ENCODE measurements at regions not wholly inside any gene's neighbourhood (a gene's known extent, or its start where the extent isn't known, plus 50 kb on each side); places are given as distances from the start of the nearest gene placed in this dataset.

GRCh38 chr11:109993786-109994185, 99.4 kb upstream of the ZC3H12C start:
- no peaks in the 10 kb centered on the region for H3K9me3 ChIP-seq (ENCODE audit: control insufficient read depth, insufficient read depth, low read depth, low read length)
- no peaks in the 10 kb centered on the region; the same call in 1 of the 2 replicates for H3K27me3 ChIP-seq (ENCODE audit: control insufficient read depth, insufficient read depth, low read length)
- H3K27ac ChIP-seq (ENCODE audit: low read length): no peak overlapping the region
- TF ChIP-seq SIN3A (IDR thresholded peaks at IDR 0.05; ENCODE audit: borderline replicate concordance, insufficient read depth, low read depth, low read length) (no peak), TCF7L2 (IDR thresholded peaks at IDR 0.05; ENCODE audit: low read depth, low read length) (no peak), POLR2AphosphoS5 (IDR thresholded peaks at IDR 0.05; ENCODE audit: low read depth, low read length) (no peak), REST (IDR thresholded peaks at IDR 0.05; ENCODE audit: insufficient read depth in 1 of 2, low read depth in 2 of 2, low read length in 1 of 2) (no peak), CTCF (IDR thresholded peaks at IDR 0.05) (no peak)
- intact Hi-C loops (cut with micrococcal nuclease; ENCODE audit: unreplicated experiment): no loop called here
- H3K4me1 ChIP-seq (ENCODE audit: control insufficient read depth, insufficient read depth, low read length): no peaks in the 10 kb centered on the region
- H3K36me3 ChIP-seq (ENCODE audit: control insufficient read depth, insufficient read depth, low read length): no peaks in the 10 kb centered on the region
- no TSS peak for BruUV-seq (replicated peaks)
- in situ Hi-C loops (cut with HindIII; ENCODE audit: low pct_unique_long_range_greater_than_20kb, low sequenced_read_pairs): no loop called here
- ATAC-seq: no peak
- H3K4me3 ChIP-seq (ENCODE audit: low read depth in 2 of 2, low read length in 2 of 2): no peak overlapping the region
- DNase-seq (ENCODE audit: low read depth, low spot score): no peak
- POLR2A ChIA-PET: no interaction called here
- CTCF ChIA-PET: no interaction called here

- DNase-seq (ENCODE audit: low read depth, low spot score) (no peak), ATAC-seq (no peak)
- intact Hi-C loops (cut with micrococcal nuclease; ENCODE audit: unreplicated experiment): no loop called here
- H3K27ac ChIP-seq (ENCODE audit: low read length): no peak overlapping the region
- H3K36me3 ChIP-seq (ENCODE audit: control insufficient read depth, insufficient read depth, low read length): no peaks in the 10 kb centered on the region
- TF ChIP-seq POLR2AphosphoS5 (IDR thresholded peaks at IDR 0.05; ENCODE audit: low read depth, low read length) (no peak), TCF7L2 (IDR thresholded peaks at IDR 0.05; ENCODE audit: low read depth, low read length) (no peak), CTCF (IDR thresholded peaks at IDR 0.05) (no peak), REST (IDR thresholded peaks at IDR 0.05; ENCODE audit: insufficient read depth in 1 of 2, low read depth in 2 of 2, low read length in 1 of 2) (no peak), SIN3A (IDR thresholded peaks at IDR 0.05; ENCODE audit: borderline replicate concordance, insufficient read depth, low read depth, low read length) (no peak)
- ChIA-PET POLR2A (no interaction called here), CTCF (no interaction called here)
- H3K9me3 ChIP-seq (ENCODE audit: control insufficient read depth, insufficient read depth, low read depth, low read length): no peaks in the 10 kb centered on the region
- BruUV-seq (replicated peaks): no TSS peak
- H3K27me3 ChIP-seq (ENCODE audit: control insufficient read depth, insufficient read depth, low read length): no peaks in the 10 kb centered on the region; the same call in 1 of the 2 replicates
- no peaks in the 10 kb centered on the region for H3K4me1 ChIP-seq (ENCODE audit: control insufficient read depth, insufficient read depth, low read length)
- no peak overlapping the region for H3K4me3 ChIP-seq (ENCODE audit: low read depth in 2 of 2, low read length in 2 of 2)
- in situ Hi-C loops (cut with HindIII; ENCODE audit: low pct_unique_long_range_greater_than_20kb, low sequenced_read_pairs): no loop called here
These were observed 98.3 kb upstream of the ZC3H12C start for GRCh38 chr11:109994907-109995306.

Data from Panc1 (cell line).